DOHH2 (cell line): ENCODE measurements at regions not wholly inside any gene's neighbourhood (a gene's known extent, or its start where the extent isn't known, plus 50 kb on each side); places are given as distances from the start of the nearest gene placed in this dataset.

Experiments
- EZH2phosphoT487 ChIP-seq: fragments of 200-600 bp; sonication (generic); IDR thresholded peaks from 2 replicates; pipeline ENCODE4 v1.6.1; 2017; ENCODE audit warnings: borderline replicate concordance, mild to moderate bottlenecking, antibody characterized with exemption, low read length, moderate library complexity, mixed read lengths
- TF ChIP-seq, protein P1 (sequence below): fragments of 200-600 bp; sonication (generic); IDR thresholded peaks from one replicate; pipeline ENCODE4 v1.5.1; 2014; ENCODE audit warnings: antibody characterized with exemption, mild to moderate bottlenecking, low read depth, low read length; ENCODE audit not compliant: poor library complexity, severe bottlenecking

DNA sequence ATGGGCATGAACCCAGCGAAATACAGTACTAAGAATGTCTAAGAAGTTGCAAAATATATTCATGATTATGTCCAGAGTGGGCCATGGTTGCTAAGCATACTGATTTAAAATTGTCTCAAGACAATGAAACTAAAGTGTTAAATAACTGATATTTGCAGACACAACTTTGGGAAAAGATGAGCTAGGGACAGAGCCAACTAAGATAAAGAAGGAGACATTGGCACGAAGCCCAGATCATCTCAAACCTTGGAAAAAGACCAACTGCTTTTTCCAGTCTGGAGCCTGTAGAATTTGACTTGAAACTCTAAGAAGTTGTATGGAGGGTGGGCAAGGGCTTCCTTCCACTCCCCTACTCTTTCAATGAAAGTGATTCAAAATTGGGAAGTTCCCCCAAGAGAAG, 108.5 kb upstream of the GLRA2 start:
- TF ChIP-seq, protein P1, sequence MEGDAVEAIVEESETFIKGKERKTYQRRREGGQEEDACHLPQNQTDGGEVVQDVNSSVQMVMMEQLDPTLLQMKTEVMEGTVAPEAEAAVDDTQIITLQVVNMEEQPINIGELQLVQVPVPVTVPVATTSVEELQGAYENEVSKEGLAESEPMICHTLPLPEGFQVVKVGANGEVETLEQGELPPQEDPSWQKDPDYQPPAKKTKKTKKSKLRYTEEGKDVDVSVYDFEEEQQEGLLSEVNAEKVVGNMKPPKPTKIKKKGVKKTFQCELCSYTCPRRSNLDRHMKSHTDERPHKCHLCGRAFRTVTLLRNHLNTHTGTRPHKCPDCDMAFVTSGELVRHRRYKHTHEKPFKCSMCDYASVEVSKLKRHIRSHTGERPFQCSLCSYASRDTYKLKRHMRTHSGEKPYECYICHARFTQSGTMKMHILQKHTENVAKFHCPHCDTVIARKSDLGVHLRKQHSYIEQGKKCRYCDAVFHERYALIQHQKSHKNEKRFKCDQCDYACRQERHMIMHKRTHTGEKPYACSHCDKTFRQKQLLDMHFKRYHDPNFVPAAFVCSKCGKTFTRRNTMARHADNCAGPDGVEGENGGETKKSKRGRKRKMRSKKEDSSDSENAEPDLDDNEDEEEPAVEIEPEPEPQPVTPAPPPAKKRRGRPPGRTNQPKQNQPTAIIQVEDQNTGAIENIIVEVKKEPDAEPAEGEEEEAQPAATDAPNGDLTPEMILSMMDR: no peak
- TF ChIP-seq EZH2phosphoT487: no peak
